ENCODE measurements at regions not wholly inside any gene's neighbourhood (a gene's known extent, or its start where the extent isn't known, plus 50 kb on each side); places are given as distances from the start of the nearest gene placed in this dataset.
"Not testable (repeated sequence)": the region's sequence is repeated elsewhere in the genome, so short reads cannot be mapped to it uniquely, and the experiment has no call there.

DNA sequence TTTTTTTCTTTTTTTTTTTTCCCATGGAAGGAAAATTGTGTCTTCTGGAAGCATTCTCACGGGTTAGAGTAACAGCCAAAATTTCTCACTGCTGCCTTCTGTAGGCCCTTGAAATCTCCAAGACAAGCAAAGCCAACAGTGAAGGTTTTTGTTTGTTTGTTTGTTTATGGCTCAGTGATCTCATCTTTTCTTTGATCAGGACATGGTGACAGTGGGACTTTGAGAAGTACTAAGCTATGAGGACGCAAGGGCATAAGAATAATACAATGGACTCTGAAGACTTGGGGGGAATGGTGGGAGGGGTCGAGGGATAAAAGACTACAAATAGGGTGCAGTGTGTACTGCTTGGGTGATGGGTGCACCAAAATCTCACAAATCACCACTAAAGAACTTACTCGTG lies 419.4 kb downstream of the PTPRC start:
- DNase-seq: no peak

DNA sequence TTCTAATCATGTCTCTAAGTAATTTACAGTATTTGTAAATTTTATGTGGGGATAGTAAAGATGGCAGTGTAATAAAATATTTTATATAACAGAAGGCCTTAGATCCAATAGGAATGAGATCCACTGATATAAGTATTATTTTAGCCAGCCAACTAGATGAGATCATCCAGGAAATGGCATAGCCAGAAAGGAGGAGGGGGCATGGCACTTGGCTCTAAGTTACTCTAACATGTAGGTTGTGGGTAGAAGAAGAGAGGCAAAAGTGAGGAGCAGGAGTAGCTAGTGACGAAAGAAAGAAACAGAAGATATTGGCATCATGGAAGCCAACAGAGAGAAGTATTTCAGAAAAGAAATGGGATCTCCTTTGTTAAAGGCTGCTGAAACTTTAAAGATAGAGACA lies 426.1 kb downstream of the PTPRC start:
- no peak for DNase-seq

DNA sequence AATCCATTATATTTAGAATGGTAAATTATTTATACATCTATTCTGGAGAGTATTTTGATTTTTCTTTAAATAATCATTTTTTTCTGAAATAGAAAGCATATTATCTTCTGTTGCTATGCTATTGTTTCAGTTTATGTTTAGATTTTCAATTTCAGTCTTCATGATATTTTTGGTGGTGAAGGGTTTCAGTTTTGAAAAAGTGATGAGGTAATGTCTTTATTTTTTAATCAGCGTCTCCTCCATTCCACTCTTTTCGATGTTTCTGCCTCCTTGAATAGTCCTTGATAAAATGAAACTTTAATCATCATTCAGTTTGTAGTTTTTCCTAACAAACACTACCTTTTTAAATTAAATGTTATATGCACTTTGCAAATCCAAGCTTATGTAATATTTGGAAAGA lies 428.6 kb downstream of the PTPRC start:
- DNase-seq: no peak

DNA sequence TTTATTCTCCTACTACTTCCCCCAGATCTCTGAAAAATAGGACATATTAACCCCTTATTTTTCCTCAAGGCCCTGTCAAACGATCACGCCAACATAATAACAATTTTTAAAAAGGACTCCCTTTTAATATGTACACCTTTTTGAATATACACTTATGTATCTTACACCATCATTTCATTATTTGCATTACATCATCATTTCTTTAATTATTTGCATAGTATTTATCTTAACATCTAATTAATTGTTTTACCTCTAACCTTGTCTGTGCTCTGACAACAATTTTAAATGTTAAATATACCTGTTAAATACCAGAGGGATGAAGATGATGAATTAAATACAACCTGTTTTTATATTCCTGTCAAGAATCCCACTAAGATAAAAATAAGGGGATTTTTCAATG lies 432.2 kb downstream of the PTPRC start:
- no peak for DNase-seq

DNA sequence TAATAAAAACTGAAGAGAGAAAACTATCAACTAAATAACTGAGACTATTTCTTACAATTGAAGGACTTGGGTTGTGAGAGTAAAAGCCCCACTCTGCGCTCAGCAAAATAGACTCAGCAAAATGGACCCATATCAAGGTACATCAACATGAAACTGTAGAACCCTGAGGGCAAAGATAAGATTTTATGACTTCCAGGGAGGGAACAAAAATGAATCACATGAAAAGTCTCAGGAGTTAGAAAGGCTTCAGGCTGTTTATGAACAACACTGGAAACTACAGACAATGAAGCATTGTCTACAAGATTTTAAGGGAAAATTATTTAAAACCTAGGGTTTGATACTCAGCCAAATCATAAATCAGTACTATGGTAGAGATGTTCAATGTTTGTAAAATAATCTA lies 434.3 kb downstream of the PTPRC start:
- DNase-seq: no peak

DNA sequence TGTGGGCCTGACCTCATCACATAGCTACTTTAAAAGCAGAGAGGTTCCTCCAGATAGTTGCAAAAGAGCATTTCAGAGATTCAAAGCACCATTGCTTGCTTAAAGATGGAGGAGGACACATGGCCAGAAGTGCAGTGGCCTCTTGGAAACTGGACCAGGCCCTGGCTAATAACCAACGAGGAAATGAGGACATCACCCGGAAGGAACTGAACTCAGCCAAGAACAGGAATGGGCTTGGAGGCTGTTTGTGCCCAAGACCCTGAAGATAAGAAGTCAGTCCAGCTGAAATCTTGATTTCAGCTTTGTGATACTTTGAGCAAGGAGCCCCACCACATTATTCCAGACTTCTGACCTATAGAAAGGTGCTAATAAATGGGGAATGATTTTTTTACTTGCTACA lies 437.0 kb downstream of the PTPRC start:
- no peak for DNase-seq

DNA sequence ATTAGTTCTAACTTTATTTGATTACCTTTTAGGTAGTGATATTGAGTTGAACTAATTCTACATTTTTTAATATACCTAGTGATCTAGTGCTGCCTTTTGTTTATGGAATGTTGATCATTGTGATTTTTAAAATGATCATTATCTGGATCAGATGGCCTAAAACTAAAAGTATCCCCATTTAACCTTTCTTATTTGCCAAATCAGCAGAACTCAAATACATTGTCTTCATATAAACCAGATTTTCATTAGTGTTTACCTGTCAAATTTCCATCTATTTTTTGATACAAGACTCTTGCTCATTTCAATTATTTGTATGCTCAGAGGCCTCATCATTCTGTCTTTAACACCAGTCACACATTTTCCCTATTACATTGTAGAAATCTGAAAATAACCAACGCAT lies 441.2 kb downstream of the PTPRC start:
- no peak for DNase-seq

DNA sequence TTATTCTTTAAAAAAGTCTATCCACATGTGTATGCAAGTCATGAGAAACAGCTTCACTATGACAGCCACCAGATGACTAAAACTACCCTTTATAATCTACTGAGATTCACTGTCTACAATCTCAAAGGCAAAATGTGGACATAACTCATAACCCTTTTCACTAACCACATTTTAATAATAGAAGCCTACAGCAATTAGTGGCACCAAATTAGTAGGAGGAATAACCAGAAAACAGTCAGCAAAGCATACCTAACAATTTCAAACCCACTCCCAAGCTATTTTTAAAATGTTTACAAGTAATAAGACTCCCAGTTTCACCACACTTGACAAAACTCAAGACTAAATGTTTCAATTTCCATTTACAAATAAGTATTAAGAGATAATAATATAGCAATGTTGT lies 442.9 kb downstream of the PTPRC start:
- DNase-seq: no peak

DNA sequence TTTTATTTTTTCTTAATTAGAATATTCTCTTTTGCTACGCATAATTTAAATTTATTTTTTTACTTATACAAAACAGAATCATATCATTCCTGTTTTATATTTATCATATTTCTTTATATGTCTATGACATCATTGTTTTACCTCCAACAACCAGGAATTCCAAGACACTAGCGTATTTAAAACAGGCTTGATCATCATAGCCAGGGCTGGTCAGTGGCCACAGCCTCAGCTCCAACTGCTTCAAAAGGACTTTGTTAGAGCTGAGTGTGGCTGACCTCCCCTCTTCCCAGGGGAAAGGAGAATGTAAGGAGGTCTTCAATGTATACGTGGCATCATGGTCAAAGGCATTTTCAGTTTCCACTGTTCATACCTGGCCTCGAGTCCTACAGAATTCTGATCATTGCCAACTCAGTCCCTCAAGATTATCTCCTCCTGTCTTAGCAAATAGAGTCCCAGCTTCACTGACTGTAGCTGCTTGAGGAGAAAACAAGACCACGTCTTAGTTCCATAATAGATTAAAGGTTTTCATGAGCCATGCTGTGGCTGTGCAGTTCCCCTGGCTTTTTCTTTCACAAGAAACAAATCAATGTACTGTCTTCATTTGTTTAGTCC lies 444.0 kb downstream of the PTPRC start:
- no peak for DNase-seq

DNA sequence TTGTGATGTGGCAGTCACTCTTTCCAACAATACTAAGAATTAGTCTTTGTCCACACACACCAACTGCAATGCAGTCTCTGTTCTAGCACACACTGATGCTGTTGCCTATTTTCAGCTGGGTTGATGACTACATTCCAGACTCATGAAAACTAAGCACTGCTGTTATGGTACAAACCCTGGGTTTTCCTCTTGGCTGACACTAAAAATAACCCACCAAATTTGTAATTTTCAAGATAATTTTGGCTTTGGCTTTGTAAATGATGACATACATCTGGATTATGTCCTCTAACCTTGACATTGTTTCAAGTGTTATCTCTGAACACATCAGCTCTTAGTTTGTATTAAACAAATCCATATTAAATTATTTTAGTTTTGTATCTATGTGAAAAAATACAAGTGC lies 444.8 kb downstream of the PTPRC start:
- DNase-seq: no peak

DNA sequence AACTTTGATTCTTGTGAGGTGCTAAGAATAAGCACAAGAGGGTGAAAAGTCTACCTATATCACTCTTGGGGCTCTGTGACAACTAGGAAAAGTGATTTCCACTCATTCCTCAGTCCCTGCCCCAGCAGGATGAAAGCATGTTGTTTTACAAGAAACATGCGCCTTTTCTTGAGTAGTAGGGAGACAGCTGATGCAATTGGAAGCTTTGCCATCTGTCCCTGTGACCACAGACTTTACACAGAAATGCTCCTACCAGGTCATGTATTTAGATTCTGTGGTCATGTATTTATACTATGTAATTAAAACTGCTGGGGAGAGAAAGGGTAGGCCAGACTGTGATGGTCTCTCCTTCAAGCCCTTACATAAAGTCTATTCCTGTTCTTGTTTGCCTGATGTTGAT lies 445.5 kb downstream of the PTPRC start:
- no peak for DNase-seq

DNA sequence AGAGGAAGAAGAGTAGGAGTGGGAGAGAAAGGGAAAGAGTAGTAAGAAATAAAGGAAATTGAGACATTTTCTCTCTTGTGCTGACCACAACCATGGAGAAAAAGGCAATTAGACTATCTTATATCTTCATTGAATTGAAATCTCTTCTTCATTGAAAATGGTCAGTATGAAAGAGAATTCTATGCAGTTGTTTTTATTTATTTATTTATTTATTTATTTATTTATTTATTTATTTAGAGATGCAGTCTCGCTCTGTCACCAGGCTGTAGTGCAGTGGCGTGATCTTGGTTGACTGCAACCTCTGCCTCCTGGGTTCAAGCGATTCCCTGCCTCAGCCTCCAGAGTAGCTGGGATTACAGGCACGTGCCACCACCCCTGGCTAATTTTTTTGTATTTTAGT lies 447.1 kb downstream of the PTPRC start:
- DNase-seq: no peak

DNA sequence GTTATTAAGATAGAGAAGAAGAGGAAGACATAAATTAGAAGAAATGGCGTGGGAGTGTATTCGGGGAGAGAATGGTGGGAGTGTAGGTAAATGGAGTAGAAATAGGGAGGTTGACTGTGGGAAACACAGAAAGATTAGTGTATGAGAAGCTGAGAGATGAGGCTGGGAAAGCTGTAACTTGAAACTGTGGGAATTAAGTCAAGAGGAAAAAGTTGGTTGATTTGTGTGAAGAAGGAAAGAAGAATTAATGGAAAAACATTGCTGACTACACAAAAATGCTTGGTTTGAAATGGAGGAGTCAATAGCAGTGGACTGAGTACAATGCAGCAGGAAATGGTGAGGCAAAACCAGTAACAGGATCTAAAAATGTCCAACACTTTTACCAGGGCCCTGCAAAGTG lies 448.3 kb downstream of the PTPRC start:
- no peak for DNase-seq

DNA sequence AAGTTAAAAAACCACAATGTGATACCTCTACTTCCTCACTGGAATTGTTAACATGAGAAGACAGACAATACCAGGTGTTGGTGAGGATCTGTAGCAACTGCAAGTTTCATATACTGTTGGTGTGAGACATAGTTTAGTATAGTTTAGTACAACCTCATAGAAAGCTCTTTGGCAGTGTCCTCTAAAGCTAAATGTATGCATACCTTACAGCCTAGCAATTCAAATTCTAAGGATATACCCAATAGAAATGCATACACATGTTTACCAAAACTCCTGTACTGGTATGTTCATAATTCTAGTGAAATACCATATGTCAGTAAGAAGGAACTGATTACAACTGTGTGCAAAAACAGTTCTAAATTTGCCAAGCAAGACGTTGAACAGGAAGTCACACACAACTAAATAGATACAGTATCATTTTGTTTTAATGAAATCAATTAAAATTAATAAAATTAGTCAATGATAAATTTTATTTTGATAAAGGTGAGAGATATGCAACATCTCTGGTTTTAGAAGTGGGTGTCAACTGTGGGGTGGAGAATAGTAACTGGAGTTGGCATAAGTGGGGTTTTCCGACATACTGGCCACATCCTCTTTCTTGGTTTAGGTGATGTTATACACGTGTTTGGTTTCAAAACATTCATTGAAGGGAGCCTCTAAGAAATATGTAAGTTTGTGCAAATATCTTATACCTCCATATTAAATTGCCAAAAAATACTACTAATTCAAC lies 450.7 kb downstream of the PTPRC start:
- DNase-seq: peak in 1 of 2 experiments; percentile 2

DNA sequence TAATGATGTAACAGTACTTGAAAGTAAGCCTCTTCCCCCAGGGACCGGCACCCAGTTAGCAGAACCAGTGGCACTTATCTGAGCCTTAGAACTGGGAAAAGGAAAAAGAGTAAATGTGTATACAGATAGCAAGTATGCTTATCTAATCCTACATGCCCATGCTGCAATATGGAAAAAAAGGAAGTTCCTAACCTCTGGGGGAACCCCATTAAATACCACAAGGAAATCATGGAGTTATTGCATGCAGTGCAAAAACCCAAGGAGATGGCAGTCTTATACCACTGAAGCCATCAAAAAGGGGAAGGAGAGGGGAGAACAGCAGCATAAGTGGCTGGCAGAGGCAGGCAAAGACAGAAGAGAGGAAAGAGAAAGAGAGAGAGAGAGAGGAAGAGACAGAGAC lies 456.8 kb downstream of the PTPRC start:
- not testable (repeated sequence) for DNase-seq

DNA sequence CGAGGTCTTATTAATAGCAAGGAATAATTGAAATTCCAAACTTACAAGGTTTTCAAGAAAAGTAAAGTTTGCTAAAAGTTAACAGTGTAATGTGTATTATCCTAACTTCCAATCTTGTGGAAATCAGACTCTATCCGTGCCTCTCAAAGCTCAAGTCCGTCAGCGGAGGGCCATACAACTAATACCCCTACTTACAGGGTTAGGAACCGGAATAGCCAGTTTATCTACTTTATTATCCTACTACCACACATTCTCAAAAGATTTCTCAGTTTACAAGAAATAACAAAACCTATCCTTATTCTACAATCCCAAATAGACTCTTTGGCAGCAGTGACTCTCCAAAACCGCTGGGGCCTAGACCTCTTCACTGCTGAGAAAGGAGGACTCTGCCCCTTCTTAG lies 457.8 kb downstream of the PTPRC start:
- no peak for DNase-seq

DNA sequence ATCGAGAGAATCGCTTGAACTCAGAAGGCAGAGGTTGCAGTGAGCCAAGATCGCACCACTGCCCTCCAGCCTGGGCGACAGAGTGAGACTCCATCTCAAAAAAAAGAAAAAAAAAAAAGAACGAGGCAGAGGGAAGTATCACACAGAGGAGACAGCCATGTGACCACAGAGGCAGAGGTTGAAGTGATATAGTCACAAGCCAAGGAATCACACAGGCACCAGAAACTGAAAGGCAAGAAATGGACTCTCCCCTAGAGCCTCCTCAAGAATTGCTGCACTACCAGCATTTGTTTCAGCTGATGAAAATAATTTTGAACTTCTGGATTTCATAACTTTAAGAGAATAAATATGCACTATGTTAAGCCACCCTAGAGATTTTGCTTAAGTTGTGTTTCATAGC lies 459.6 kb downstream of the PTPRC start:
- DNase-seq: no peak

DNA sequence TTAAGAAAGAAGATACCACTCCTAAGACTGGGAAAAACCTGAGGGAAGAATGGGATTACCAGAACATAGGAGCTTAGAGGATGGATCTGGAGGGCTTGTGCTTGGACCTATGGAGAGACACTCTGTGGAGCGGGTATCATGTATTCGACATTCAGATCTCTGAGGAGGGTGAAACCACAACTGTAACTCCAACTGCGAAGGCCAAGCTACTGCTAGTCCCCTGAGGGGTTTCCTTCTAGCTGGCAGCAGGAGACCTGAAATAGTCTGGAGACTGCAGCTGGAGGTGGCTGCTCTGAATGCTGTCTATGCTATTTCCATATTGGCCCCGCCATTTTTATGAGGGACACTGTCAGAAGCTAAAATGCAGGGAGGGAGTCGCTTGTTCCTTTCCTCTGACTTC lies 462.3 kb downstream of the PTPRC start:
- no peak for DNase-seq

DNA sequence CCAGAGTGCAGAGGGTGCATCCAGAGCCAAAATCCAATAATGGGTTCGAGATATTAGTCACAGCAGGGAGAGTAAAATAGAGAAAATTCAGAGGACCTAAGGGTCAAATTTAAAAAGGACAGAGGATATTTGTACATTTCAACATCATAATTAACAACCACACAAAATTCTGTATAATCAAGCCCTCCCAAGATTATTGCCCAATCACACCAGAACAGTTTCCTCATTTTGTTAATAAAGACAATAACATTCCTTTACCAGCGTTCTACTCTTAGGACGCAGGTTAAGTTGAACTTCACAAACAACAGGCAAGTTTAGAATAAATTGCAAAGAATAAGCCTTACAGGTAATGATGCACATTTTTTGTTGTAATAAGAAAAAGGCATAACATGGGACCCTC lies 462.8 kb downstream of the PTPRC start:
- no peak for DNase-seq

DNA sequence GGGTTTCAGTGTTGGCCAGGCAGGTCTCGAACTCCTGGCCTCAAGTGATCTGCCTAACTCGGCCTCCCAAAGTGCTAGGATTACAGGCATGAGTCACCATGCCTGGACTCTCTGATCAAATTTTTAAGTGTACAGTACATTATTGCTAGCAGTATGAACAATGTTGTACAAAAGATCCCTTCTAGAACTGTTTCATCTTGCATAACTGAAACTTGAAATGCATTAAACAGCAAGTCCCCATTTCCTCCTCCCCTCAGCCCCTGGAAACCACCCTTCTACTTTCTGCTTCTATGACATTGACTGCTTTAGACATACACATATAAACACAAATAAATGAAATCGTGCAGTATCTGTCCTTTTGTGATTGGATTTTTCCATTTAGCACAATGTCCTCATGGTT lies 463.4 kb downstream of the PTPRC start:
- DNase-seq: no peak

DNA sequence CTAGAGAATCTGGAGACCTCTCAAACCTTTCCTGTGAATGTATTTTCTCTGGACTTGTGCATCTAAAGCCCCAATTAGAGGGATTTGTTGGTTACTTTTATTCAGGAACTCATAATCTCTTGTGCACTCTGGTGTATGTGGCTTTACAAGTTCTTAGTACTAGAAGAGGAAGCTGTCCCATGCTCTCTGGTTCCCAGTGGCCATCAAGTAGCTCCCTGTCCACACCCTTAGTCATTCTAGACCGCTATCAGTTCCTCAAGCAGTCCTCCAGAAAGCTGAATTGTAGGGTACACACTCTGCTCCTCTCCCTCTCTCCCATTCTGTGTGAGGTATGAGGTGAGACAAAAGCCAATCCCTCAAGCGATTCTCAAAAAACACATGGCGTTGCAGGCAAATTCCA lies 470.3 kb downstream of the PTPRC start:
- DNase-seq: no peak

DNA sequence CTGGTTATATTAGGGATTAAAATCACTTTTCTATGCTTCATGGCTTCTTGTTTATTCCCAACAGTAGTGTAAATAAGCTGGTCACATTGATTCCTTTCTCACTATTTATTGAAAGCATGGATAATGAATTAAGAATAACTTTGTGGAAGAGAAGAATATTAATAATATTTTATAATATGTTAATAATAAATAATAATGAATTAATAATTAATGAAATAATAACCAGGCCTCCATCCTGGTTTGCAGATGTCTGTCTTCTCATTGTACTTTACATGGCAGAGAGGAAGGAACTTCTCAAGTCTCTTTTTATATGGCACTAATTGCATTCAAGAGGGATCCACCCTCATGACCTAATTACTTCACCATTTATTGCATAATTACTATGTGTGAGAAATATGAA lies 473.5 kb downstream of the PTPRC start:
- DNase-seq: no peak

DNA sequence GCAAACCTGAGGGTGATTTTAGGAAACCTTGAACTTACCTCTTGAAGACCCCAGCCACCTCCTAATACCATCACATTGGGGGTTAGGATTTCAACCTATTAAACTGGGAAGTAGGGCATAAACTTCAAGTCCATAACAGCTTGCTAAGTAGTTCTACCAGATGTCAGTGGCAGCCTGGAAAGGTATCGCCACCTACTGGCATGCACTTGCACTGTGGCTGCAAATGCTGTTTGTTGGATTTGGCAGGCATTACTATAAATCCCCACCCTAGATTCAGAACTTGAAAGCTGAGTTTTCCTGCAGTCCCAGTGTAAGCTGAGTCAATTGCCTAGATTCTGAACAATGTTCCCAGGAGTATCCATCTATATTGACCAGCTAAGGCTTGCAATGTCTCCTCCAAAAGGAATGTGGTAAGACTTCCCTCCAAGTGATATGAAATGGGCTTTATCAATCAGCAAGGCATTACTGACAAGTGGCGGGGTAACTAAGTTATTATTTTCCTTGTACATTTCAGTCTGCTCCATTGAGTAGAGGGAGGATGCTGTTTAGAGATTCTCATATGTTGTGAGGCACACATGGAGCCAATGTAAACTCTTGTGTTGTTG lies 474.5 kb downstream of the PTPRC start:
- DNase-seq: peak; percentile 54 to 55

DNA sequence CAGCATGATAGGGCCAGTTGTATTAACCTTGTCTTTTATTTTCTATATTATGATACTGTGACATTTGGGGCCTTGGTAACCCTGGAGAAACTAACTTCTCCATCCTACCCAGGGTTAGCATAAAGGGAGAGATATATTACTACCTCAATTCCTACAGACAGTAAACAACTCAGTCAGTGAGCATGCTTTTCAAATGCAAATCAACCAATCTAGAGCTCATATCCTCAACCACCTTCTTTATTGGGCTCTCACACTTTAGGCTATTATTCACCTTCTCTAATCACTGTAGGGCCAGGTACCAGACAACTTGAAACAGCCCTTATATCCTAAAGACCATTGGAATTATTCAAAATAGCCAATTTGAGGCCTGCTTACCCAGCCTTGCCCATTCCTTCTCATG lies 477.6 kb downstream of the PTPRC start:
- no peak for DNase-seq

DNA sequence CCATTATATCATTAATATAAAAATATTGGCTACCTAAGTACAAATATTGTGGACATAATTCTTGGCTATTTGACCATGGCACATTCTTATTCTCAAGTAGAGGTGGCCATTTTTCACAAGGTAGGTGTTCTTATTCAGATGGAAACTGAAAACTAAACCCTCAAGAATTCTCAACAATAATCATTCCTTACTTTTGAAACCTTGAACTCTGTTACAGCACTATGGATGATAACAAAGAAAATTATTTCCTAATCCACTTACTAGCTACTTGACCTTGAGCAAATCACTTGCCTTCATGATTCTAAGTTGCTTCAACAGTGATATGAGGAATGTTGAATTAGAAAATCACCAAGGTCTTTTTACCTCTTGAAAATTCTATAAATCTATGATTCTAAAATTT lies 482.2 kb downstream of the PTPRC start:
- DNase-seq: no peak
